ENCODE measurements at regions not wholly inside any gene's neighbourhood (a gene's known extent, or its start where the extent isn't known, plus 50 kb on each side); places are given as distances from the start of the nearest gene placed in this dataset.

- 0 out of 2 replicates have a peak overlapping the region, but pooled peaks have one; percentile 11 for H2AK5ac ChIP-seq (ENCODE audit: low read depth, low read length)
- peaks cover 6% of the 10 kb centered on the region for H3K27me3 ChIP-seq (ENCODE audit: control insufficient read depth, insufficient read depth, low read length)
- no peaks in the 10 kb centered on the region for H3K79me1 ChIP-seq (ENCODE audit: low read depth in 1 of 2, low read length in 2 of 2)
- no peak overlapping the region for H4K91ac ChIP-seq (ENCODE audit: insufficient read depth, low read depth, low read length)
- BruUV-seq (replicated peaks), result no TSS peak
- H2BK20ac ChIP-seq (ENCODE audit: low read depth, low read length), result no peak overlapping the region
- no peaks in the 10 kb centered on the region for H3K36me3 ChIP-seq (ENCODE audit: control insufficient read depth, insufficient read depth, low read length)
- no peaks in the 10 kb centered on the region for H3K9me3 ChIP-seq (ENCODE audit: control insufficient read depth, insufficient read depth, low read length)
- H4K8ac ChIP-seq (ENCODE audit: low read depth in 2 of 2, low read length in 2 of 2), result no peak overlapping the region
- H3K4me3 ChIP-seq (ENCODE audit: insufficient read depth, low read depth, low read length), result no peak overlapping the region
- in situ Hi-C loops (cut with MboI; ENCODE audit: low sequenced_read_pairs) (no loop called here), intact Hi-C loops (cut with micrococcal nuclease) (no loop called here), dilution Hi-C loops (cut with HindIII; ENCODE audit: low sequenced_read_pairs, unreplicated experiment) (no loop called here)
- H3K23ac ChIP-seq (ENCODE audit: low read depth, low read length), result no peak overlapping the region
- no peak overlapping the region for H3K4me2 ChIP-seq (ENCODE audit: low read depth, low read length)
- H3K9me1 ChIP-seq (ENCODE audit: insufficient read depth, low read length), result no peaks in the 10 kb centered on the region
- no peak overlapping the region for H3K14ac ChIP-seq (replicated peaks; ENCODE audit: low read depth, low read length)
- peaks cover 2% of the 10 kb centered on the region; the same call in 1 of the 2 replicates for H3K4me1 ChIP-seq (ENCODE audit: control insufficient read depth, insufficient read depth, low read length)
- peak; percentile 56 for ATAC-seq (ENCODE audit: low read depth)
- 94% methylated on average over 3 of the region's 6 CpGs; no CpG with 5 or more reads in 1 of the 2 experiments for WGBS, 2 experiments (ENCODE audit: extremely low coverage in 2 of 2, insufficient read length in 1 of 2)
- TF ChIP-seq MAZ (IDR thresholded peaks at IDR 0.05; ENCODE audit: borderline replicate concordance, low read depth, low read length) (no peak), FOS (IDR thresholded peaks at IDR 0.05; ENCODE audit: low read depth, low read length) (no peak)
- no peaks in the 10 kb centered on the region for H4K20me1 ChIP-seq (ENCODE audit: insufficient read depth, low read length)
- no peak overlapping the region for H3K4ac ChIP-seq (ENCODE audit: low read depth, low read length)
- no peak overlapping the region for H2BK15ac ChIP-seq (ENCODE audit: low read depth, low read length)
- no peak overlapping the region for H2AK9ac ChIP-seq (replicated peaks; ENCODE audit: low read depth, low read length, poor library complexity)
- H2BK5ac ChIP-seq (ENCODE audit: low read depth, low read length, poor library complexity, severe bottlenecking), result no peak overlapping the region
- H3K18ac ChIP-seq (ENCODE audit: low read depth, low read length), result no peak overlapping the region
- H4K5ac ChIP-seq (ENCODE audit: low read depth, low read length), result no peak overlapping the region
- no peak overlapping the region for H3K9ac ChIP-seq (ENCODE audit: low read depth, low read length)
- H3K56ac ChIP-seq (ENCODE audit: extremely low read depth, insufficient read depth, low read length), result no peak overlapping the region
- no peak overlapping the region for H3K27ac ChIP-seq (ENCODE audit: insufficient read depth, low read length)
- no peak overlapping the region for H2BK120ac ChIP-seq (ENCODE audit: low read depth, low read length)
- peak overlapping the region; percentile 17 for H2AFZ ChIP-seq (replicated peaks; ENCODE audit: low read length, poor library complexity)
- CTCF ChIA-PET, result no interaction called here
- DNase-seq, result no peak
- POLR2A ChIA-PET (ENCODE audit: unreplicated experiment), result no interaction called here
These were observed 92.4 kb downstream of the RHOB start for GRCh38 chr2:20539133-20539719.
